ENCODE measurements at regions not wholly inside any gene's neighbourhood (a gene's known extent, or its start where the extent isn't known, plus 50 kb on each side); places are given as distances from the start of the nearest gene placed in this dataset.
"Not testable (repeated sequence)": the region's sequence is repeated elsewhere in the genome, so short reads cannot be mapped to it uniquely, and the experiment has no call there.

GRCh38 chr6:140379919-140380318 lies 1005.5 kb upstream of the CITED2 start:
- no peak for DNase-seq (ENCODE audit: low spot score)
- no peak for ATAC-seq (ENCODE audit: low FRiP score)
- no peak for TF ChIP-seq CTCF (IDR thresholded peaks at IDR 0.05)

- TF ChIP-seq CTCF (IDR thresholded peaks at IDR 0.05), result no peak
- ATAC-seq (ENCODE audit: low FRiP score) (no peak), DNase-seq (ENCODE audit: low spot score) (no peak)
These were observed 1001.8 kb upstream of the CITED2 start for GRCh38 chr6:140376209-140376608.

GRCh38 chr6:140373728-140374127 lies 999.3 kb upstream of the CITED2 start:
- ATAC-seq (ENCODE audit: low FRiP score); DNase-seq (ENCODE audit: low spot score): not testable (repeated sequence)

- ATAC-seq (ENCODE audit: low FRiP score) (no peak), DNase-seq (ENCODE audit: low spot score) (no peak)
- no peak for TF ChIP-seq CTCF (IDR thresholded peaks at IDR 0.05)
These were observed 997.6 kb upstream of the CITED2 start for GRCh38 chr6:140372064-140372463.

GRCh38 chr6:140370976-140371870 lies 996.8 kb upstream of the CITED2 start:
- no peak for TF ChIP-seq CTCF (IDR thresholded peaks at IDR 0.05)
- ATAC-seq (ENCODE audit: low FRiP score) (no peak), DNase-seq (ENCODE audit: low spot score) (no peak)

GRCh38 chr6:140370441-140370840 lies 996.0 kb upstream of the CITED2 start:
- DNase-seq (ENCODE audit: low spot score) (no peak), ATAC-seq (ENCODE audit: low FRiP score) (no peak)
- no peak for TF ChIP-seq CTCF (IDR thresholded peaks at IDR 0.05)

GRCh38 chr6:140366991-140367390 lies 992.5 kb upstream of the CITED2 start:
- ATAC-seq (ENCODE audit: low FRiP score), result no peak
- DNase-seq (ENCODE audit: low spot score), result no peak
- no peak for TF ChIP-seq CTCF (IDR thresholded peaks at IDR 0.05)
